Omental fat pad (tissue), 3 donors: ENCODE measurements at regions not wholly inside any gene's neighbourhood (a gene's known extent, or its start where the extent isn't known, plus 50 kb on each side); places are given as distances from the start of the nearest gene placed in this dataset.

Experiments
- ATAC-seq: fragments of 150-250 bp; one replicate; pipeline ENCODE4 v1.9.1; 2016; ENCODE audit warnings: mild to moderate bottlenecking, moderate library complexity; ENCODE audit not compliant: low FRiP score
- DNase-seq: peaks from one replicate; pipeline ENCODE4 v3.0.0-alpha.2; 2019; ENCODE audit warnings: low spot score
- CTCF ChIP-seq, 3 donors: fragments of 450-650 bp; IDR thresholded peaks; one replicate each; pipeline ENCODE4 v1.5.1; 2016 to 2017; ENCODE audit warnings: antibody characterized with exemption in 3 of 3, mild to moderate bottlenecking in 3 of 3, moderate library complexity in 2 of 3

DNA sequence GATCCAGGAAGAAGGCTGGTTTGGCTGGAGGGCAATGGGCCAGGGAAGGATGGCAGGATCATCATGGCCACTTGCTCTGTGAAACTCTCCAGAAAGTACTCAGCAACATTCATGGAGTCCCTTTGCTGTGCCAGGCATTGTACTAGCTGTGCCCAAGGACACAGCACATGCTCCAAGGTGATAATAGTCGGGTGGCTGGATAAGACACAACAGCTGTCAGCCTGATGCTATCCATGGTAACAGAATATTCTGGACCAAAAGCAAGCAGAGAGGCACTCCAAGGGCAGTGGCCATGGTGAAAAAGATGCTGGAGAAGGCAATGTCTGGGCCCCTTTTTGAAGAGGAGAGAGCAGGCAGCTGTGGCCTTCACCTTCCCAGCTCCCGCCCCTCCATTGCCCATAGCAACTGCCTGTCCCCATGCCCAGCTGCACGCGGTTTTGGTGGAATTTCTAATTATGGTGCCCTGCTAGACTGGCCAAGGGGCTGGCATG lies 113.8 kb upstream of the CPEB4 start:
- TF ChIP-seq CTCF (IDR thresholded peaks at IDR 0.05) = no peak
- DNase-seq = no peak
- no peak for ATAC-seq

- TF ChIP-seq CTCF (IDR thresholded peaks at IDR 0.05) = no peak
- ATAC-seq = no peak
- no peak for DNase-seq
These were observed 112.6 kb upstream of the CPEB4 start for GRCh38 chr5:173775261-173776197.

- TF ChIP-seq CTCF (IDR thresholded peaks at IDR 0.05) = no peak
- DNase-seq (no peak), ATAC-seq (no peak)
These were observed 111.0 kb upstream of the CPEB4 start for GRCh38 chr5:173777149-173777548.

GRCh38 chr5:173777674-173778073 lies 110.5 kb upstream of the CPEB4 start:
- TF ChIP-seq CTCF (IDR thresholded peaks at IDR 0.05) = no peak
- ATAC-seq = no peak
- no peak for DNase-seq

DNA sequence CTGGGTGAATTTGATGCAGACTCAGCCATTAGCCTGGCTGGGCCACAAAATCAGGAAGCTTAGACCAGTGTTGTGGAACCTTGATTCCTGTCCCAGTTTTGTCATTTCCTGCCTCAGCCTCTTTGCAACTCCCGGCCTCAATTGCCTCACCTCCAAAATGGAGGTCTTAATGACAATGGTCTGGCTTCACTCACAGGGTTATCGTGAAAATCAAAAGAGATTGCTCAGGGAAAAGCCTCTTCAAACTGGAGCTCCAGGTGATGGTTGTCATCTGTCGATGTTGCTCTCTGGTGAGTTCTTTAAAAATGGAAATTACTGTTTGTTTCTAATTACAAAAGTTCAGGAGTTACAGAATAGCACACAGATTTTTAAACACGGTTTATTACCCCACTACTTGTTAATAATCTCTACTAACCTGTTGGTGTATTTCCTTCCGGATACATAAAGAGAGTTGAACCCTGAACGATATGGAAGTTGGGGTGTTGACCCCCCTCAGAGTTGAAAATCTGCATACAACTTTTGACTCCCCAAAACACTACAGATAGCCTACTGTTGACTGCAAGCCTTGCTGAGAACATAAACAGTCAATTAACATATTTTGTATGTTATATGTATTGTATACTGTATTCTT lies 109.9 kb upstream of the CPEB4 start:
- no peak for TF ChIP-seq CTCF (IDR thresholded peaks at IDR 0.05)
- ATAC-seq (no peak), DNase-seq (peak; percentile 21)

GRCh38 chr5:173778784-173779304 lies 109.3 kb upstream of the CPEB4 start:
- ATAC-seq (no peak), DNase-seq (no peak)

More at GRCh38 chr5:173778784-173779304, 109.3 kb upstream of the CPEB4 start:
- no peak for TF ChIP-seq CTCF (IDR thresholded peaks at IDR 0.05)
